GM19455 (cell line): ENCODE measurements at regions not wholly inside any gene's neighbourhood (a gene's known extent, or its start where the extent isn't known, plus 50 kb on each side); places are given as distances from the start of the nearest gene placed in this dataset.

Experiments used
- ATAC-seq: cut with Tn5 transposase; IDR thresholded peaks from one replicate; pipeline ENCODE4 v1.9.1; 2021; ENCODE audit not compliant: unreplicated experiment

GRCh38 chr6:56347526-56347925 is 100.1 kb upstream of the COL21A1 start:
- no peak for ATAC-seq

GRCh38 chr6:56346958-56347357 is 99.6 kb upstream of the COL21A1 start:
- no peak for ATAC-seq

GRCh38 chr6:56345376-56345995 is 98.1 kb upstream of the COL21A1 start:
- no peak for ATAC-seq

- no peak for ATAC-seq
These were observed 95.9 kb upstream of the COL21A1 start for GRCh38 chr6:56343295-56343694.

GRCh38 chr6:56339524-56339923 is 92.1 kb upstream of the COL21A1 start:
- no peak for ATAC-seq

- ATAC-seq = no peak
These were observed 88.3 kb upstream of the COL21A1 start for GRCh38 chr6:56335726-56336125.

GRCh38 chr6:56334937-56335336 is 87.6 kb upstream of the COL21A1 start:
- ATAC-seq = no peak

- ATAC-seq = no peak
These were observed 82.1 kb upstream of the COL21A1 start for GRCh38 chr6:56329271-56330050.

- ATAC-seq = no peak
These were observed 81.3 kb upstream of the COL21A1 start for GRCh38 chr6:56328728-56329090.

GRCh38 chr6:56327946-56328727 is 80.8 kb upstream of the COL21A1 start:
- ATAC-seq = no peak

GRCh38 chr6:56324396-56324795 is 77.0 kb upstream of the COL21A1 start:
- no peak for ATAC-seq

- no peak for ATAC-seq
These were observed 71.5 kb upstream of the COL21A1 start for GRCh38 chr6:56318851-56319250.

- ATAC-seq = no peak
These were observed 67.5 kb upstream of the COL21A1 start for GRCh38 chr6:56314683-56315523.

- ATAC-seq = no peak
These were observed 64.4 kb upstream of the COL21A1 start for GRCh38 chr6:56311533-56312448.

GRCh38 chr6:56311061-56311460 is 63.7 kb upstream of the COL21A1 start:
- ATAC-seq = no peak

GRCh38 chr6:56310241-56310640 is 62.9 kb upstream of the COL21A1 start:
- ATAC-seq = no peak

GRCh38 chr6:56299916-56300315 is 52.5 kb upstream of the COL21A1 start:
- no peak for ATAC-seq

GRCh38 chr6:56297022-56297989 is 49.9 kb upstream of the COL21A1 start:
- ATAC-seq = no peak
